MM.1S (cell line): ENCODE measurements at regions not wholly inside any gene's neighbourhood (a gene's known extent, or its start where the extent isn't known, plus 50 kb on each side); places are given as distances from the start of the nearest gene placed in this dataset.

Experiments
- DNase-seq: peaks from one replicate; pipeline ENCODE4 v3.0.0-alpha.2; 2015
- H2AFZ ChIP-seq: fragments of 300-600 bp; sonication (generic); 2 replicates; pipeline ENCODE4 v1.6.0; 2016; ENCODE audit warnings: antibody characterized with exemption, low read length
- H3F3A ChIP-seq: fragments of 300-600 bp; sonication (generic); 2 replicates; pipeline ENCODE4 v1.6.1; 2016; ENCODE audit warnings: mild to moderate bottlenecking, antibody characterized with exemption, low read length, moderate library complexity, mixed read lengths; ENCODE audit not compliant: insufficient read depth
- H3K27ac ChIP-seq: fragments of 300-600 bp; sonication (generic); 2 replicates; pipeline ENCODE4 v1.5.1; 2016; ENCODE audit warnings: mild to moderate bottlenecking, low read length
- H3K27me3 ChIP-seq: fragments of 300-600 bp; sonication (generic); replicated peaks from 2 replicates; pipeline ENCODE4 v1.6.0; 2016; ENCODE audit warnings: low read length; ENCODE audit not compliant: insufficient read depth
- H3K36me3 ChIP-seq: fragments of 300-600 bp; sonication (generic); replicated peaks from 2 replicates; pipeline ENCODE4 v1.6.1; 2016; ENCODE audit warnings: mild to moderate bottlenecking, low read length, mixed read lengths; ENCODE audit not compliant: insufficient read depth
- H3K4me1 ChIP-seq: fragments of 300-600 bp; sonication (generic); 2 replicates; pipeline ENCODE4 v1.6.1; 2016; ENCODE audit warnings: low read length, mixed read lengths
- H3K4me2 ChIP-seq: fragments of 300-600 bp; sonication (generic); 2 replicates; pipeline ENCODE4 v1.6.0; 2016; ENCODE audit warnings: low read depth, low read length
- H3K4me3 ChIP-seq: fragments of 300-600 bp; sonication (generic); 2 replicates; pipeline ENCODE4 v1.5.1; 2016; ENCODE audit warnings: low read length, mixed read lengths
- H3K79me2 ChIP-seq: fragments of 300-600 bp; sonication (generic); 2 replicates; pipeline ENCODE4 v1.6.1; 2016; ENCODE audit warnings: mixed run types, low read length, mixed read lengths
- H3K9ac ChIP-seq: fragments of 300-600 bp; sonication (generic); 2 replicates; pipeline ENCODE4 v1.6.1; 2016; ENCODE audit warnings: low read length, mixed read lengths
- H3K9me2 ChIP-seq: fragments of 300-600 bp; sonication (generic); replicated peaks from 2 replicates; pipeline ENCODE4 v1.6.1; 2016; ENCODE audit warnings: mild to moderate bottlenecking, low read length, mixed read lengths; ENCODE audit not compliant: insufficient read depth
- H3K9me3 ChIP-seq: fragments of 300-600 bp; sonication (generic); replicated peaks from 2 replicates; pipeline ENCODE4 v1.6.1; 2016; ENCODE audit warnings: mild to moderate bottlenecking, low read length, mixed read lengths; ENCODE audit not compliant: insufficient read depth
- H4K20me1 ChIP-seq: fragments of 300-600 bp; sonication (generic); 2 replicates; pipeline ENCODE4 v1.6.1; 2016; ENCODE audit warnings: mild to moderate bottlenecking, low read length, moderate library complexity, mixed read lengths; ENCODE audit not compliant: insufficient read depth
- EZH2 ChIP-seq: fragments of 300-600 bp; sonication (generic); optimal IDR thresholded peaks from 2 replicates; pipeline ENCODE3; 2017; ENCODE audit warnings: low read depth, mild to moderate bottlenecking, antibody characterized with exemption, low read length, mixed read lengths
- EZH2phosphoT487 ChIP-seq: fragments of 300-600 bp; sonication (generic); IDR thresholded peaks from 2 replicates; pipeline ENCODE4 v1.6.1; 2018; ENCODE audit warnings: antibody characterized with exemption, low read length
- TF ChIP-seq, protein P1 (sequence below): fragments of 300-600 bp; sonication (generic); IDR thresholded peaks from 2 replicates; pipeline ENCODE4 v1.5.1; 2016; ENCODE audit warnings: antibody characterized with exemption, low read length, mixed read lengths

- DNase-seq, result peak; percentile 62
Observed at GRCh38 chr3:18988614-18989229, 159.6 kb upstream of the KCNH8 start.

DNA sequence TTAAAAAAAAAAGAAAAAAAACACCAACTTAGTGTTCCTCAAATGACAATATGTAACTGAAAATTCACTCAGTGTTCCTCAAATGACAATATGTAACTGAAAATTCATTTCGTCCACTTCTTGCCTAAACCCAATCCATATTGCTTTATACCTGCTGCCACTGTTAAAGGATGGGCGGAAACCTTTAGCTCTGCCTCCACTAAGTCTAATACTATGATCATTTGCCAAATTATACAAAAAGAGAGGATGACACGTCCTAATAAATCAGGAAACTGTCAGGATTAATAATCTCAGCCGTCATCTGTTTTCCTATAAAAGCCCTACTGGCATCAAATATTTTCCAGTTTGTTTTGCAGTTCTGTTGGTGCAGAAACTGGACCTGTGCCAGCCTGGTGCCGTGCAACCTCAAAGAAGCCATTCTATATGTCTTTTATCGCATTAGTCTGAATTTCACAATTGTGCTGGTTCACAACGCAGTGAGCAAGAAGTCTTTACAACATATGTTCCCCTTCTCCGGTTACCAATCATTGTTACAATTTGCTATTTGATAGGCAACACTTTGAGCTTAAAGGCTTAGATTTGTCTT is 160.4 kb upstream of the KCNH8 start:
- Histone ChIP-seq H3K4me3 (no peak overlapping the region), H4K20me1 (no peaks in the 10 kb centered on the region), H3K9me3 (no peaks in the 10 kb centered on the region), H3K36me3 (no peaks in the 10 kb centered on the region), H3K9me2 (no peaks in the 10 kb centered on the region), H3K4me2 (no peak overlapping the region), H3F3A (no peaks in the 10 kb centered on the region), H3K27ac (no peak overlapping the region), H3K4me1 (no peaks in the 10 kb centered on the region), H2AFZ (no peak overlapping the region), H3K9ac (no peak overlapping the region), H3K79me2 (no peaks in the 10 kb centered on the region), H3K27me3 (no peaks in the 10 kb centered on the region)
- DNase-seq, result no peak
- TF ChIP-seq EZH2phosphoT487, result no peak
- TF ChIP-seq, protein P1, sequence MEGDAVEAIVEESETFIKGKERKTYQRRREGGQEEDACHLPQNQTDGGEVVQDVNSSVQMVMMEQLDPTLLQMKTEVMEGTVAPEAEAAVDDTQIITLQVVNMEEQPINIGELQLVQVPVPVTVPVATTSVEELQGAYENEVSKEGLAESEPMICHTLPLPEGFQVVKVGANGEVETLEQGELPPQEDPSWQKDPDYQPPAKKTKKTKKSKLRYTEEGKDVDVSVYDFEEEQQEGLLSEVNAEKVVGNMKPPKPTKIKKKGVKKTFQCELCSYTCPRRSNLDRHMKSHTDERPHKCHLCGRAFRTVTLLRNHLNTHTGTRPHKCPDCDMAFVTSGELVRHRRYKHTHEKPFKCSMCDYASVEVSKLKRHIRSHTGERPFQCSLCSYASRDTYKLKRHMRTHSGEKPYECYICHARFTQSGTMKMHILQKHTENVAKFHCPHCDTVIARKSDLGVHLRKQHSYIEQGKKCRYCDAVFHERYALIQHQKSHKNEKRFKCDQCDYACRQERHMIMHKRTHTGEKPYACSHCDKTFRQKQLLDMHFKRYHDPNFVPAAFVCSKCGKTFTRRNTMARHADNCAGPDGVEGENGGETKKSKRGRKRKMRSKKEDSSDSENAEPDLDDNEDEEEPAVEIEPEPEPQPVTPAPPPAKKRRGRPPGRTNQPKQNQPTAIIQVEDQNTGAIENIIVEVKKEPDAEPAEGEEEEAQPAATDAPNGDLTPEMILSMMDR, result no peak
- no peak for TF ChIP-seq EZH2

More at GRCh38 chr3:18988614-18989229, 159.6 kb upstream of the KCNH8 start:
- H2AFZ ChIP-seq, result peak overlapping the region; percentile 14; the same call in 1 of the 2 replicates
- H3K36me3 ChIP-seq, result no peaks in the 10 kb centered on the region
- no peak overlapping the region for H3K9ac ChIP-seq
- no peak overlapping the region for H3K4me2 ChIP-seq
- H3K4me1 ChIP-seq, result no peaks in the 10 kb centered on the region
- H4K20me1 ChIP-seq, result no peaks in the 10 kb centered on the region
- TF ChIP-seq EZH2phosphoT487, result no peak
- TF ChIP-seq, protein P1, result peak; percentile 75
- no peak overlapping the region for H3K4me3 ChIP-seq
- H3K9me2 ChIP-seq, result no peaks in the 10 kb centered on the region
- H3K27me3 ChIP-seq, result no peaks in the 10 kb centered on the region
- no peak overlapping the region for H3K27ac ChIP-seq
- no peaks in the 10 kb centered on the region for H3K9me3 ChIP-seq
- no peaks in the 10 kb centered on the region for H3K79me2 ChIP-seq
- no peaks in the 10 kb centered on the region for H3F3A ChIP-seq

DNA sequence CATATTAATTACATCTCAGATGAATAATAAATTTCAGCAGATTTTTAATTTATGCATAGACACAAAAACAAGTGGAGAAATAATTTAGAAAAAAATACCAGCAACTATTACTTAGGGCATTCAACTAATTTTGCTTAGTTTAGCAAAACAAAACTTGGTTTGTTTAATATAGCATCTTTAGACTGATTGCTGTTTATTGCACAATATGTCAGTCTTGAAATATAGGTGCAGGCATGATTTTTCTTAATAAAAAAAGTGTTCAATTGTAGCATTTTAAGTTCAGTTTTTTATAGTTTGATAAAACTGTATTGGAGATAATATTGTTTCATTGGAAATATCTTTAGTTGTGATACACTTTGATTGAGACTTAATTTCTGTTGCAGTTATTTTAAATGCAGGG is 161.2 kb upstream of the KCNH8 start:
- no peak overlapping the region for H3K9ac ChIP-seq
- no peak overlapping the region for H3K4me3 ChIP-seq
- H3K36me3 ChIP-seq, result no peaks in the 10 kb centered on the region
- H2AFZ ChIP-seq, result no peak overlapping the region
- H3K27me3 ChIP-seq, result no peaks in the 10 kb centered on the region
- H3K4me2 ChIP-seq, result no peak overlapping the region
- DNase-seq, result no peak
- TF ChIP-seq EZH2 (no peak), EZH2phosphoT487 (no peak)
- TF ChIP-seq, protein P1, result no peak
- no peaks in the 10 kb centered on the region for H4K20me1 ChIP-seq
- H3K79me2 ChIP-seq, result no peaks in the 10 kb centered on the region
- no peaks in the 10 kb centered on the region for H3K4me1 ChIP-seq
- H3K9me3 ChIP-seq, result no peaks in the 10 kb centered on the region
- H3F3A ChIP-seq, result no peaks in the 10 kb centered on the region
- H3K9me2 ChIP-seq, result no peaks in the 10 kb centered on the region
- no peak overlapping the region for H3K27ac ChIP-seq
